ENCODE measurements at regions not wholly inside any gene's neighbourhood (a gene's known extent, or its start where the extent isn't known, plus 50 kb on each side); places are given as distances from the start of the nearest gene placed in this dataset.

GRCh38 chr2:100192825-100193224, 50.4 kb upstream of the AFF3 start:
- DNase-seq (ENCODE audit: low read depth) = no peak

GRCh38 chr2:100192300-100192699, 49.9 kb upstream of the AFF3 start:
- DNase-seq (ENCODE audit: low read depth) = no peak
